H1 (cell line): ENCODE measurements at regions not wholly inside any gene's neighbourhood (a gene's known extent, or its start where the extent isn't known, plus 50 kb on each side); places are given as distances from the start of the nearest gene placed in this dataset.
"Not testable (repeated sequence)": the region's sequence is repeated elsewhere in the genome, so short reads cannot be mapped to it uniquely, and the experiment has no call there.

Experiments
- PHF8 ChIP-seq: fragments of 200-600 bp; sonication (generic); conservative IDR thresholded peaks from 2 replicates; pipeline ENCODE4 v1.7.1; 2012; ENCODE audit warnings: low read depth, mild to moderate bottlenecking, inconsistent platforms, low read length, moderate library complexity
- POLR2AphosphoS5 ChIP-seq: IDR thresholded peaks from 2 replicates; pipeline ENCODE4 v1.6.1; 2011; ENCODE audit warnings: low read depth, low read length
- TAF1 ChIP-seq: IDR thresholded peaks from 2 replicates; pipeline ENCODE4 v1.6.1; 2011; ENCODE audit warnings: mild to moderate bottlenecking, low read depth, low read length
- TF ChIP-seq, protein P1 (sequence below), 3 experiments: IDR thresholded peaks; 1 replicate in 2 of 3; 2 replicates in 1 of 3; pipeline versions ENCODE4 v1.5.1 to v1.6.1; 2011; ENCODE audit warnings: low read length in 3 of 3, mild to moderate bottlenecking in 3 of 3, inconsistent platforms in 2 of 3, low read depth in 1 of 3, moderate library complexity in 1 of 3; ENCODE audit not compliant: insufficient read depth in 1 of 3; ENCODE audit errors: control extremely low read depth in 1 of 3
- TF ChIP-seq, protein P2 (sequence below): IDR thresholded peaks from 2 replicates; pipeline ENCODE4 v1.6.1; 2012; ENCODE audit warnings: inconsistent platforms

DNA sequence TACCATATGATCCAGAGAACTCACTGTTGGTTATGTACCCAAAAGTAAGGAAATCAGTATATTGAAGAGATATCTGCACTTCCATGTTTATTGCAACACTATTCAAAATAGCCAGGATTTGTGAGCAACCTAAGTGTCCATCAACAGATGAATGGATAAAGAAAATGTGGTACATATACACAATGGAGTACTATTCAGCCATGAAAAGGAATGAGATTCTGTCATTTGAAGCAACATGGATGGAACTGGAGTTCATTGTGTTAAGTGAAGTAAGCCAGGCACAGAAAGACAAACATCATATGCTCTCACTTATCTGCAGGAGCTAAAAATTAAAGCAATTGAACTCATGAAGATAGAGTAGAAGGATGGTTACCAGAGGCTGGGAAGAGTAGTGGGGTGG is 510.5 kb downstream of the KLHL13 start:
- TF ChIP-seq TAF1, PHF8, POLR2AphosphoS5: not testable (repeated sequence)
- TF ChIP-seq, protein P1, sequence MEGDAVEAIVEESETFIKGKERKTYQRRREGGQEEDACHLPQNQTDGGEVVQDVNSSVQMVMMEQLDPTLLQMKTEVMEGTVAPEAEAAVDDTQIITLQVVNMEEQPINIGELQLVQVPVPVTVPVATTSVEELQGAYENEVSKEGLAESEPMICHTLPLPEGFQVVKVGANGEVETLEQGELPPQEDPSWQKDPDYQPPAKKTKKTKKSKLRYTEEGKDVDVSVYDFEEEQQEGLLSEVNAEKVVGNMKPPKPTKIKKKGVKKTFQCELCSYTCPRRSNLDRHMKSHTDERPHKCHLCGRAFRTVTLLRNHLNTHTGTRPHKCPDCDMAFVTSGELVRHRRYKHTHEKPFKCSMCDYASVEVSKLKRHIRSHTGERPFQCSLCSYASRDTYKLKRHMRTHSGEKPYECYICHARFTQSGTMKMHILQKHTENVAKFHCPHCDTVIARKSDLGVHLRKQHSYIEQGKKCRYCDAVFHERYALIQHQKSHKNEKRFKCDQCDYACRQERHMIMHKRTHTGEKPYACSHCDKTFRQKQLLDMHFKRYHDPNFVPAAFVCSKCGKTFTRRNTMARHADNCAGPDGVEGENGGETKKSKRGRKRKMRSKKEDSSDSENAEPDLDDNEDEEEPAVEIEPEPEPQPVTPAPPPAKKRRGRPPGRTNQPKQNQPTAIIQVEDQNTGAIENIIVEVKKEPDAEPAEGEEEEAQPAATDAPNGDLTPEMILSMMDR (IDR thresholded peaks at IDR 0.05; ENCODE audit: control extremely low read depth in 1 of 3, insufficient read depth in 1 of 3, low read depth in 1 of 3, low read length in 3 of 3) = not testable (repeated sequence)
- TF ChIP-seq, protein P2, sequence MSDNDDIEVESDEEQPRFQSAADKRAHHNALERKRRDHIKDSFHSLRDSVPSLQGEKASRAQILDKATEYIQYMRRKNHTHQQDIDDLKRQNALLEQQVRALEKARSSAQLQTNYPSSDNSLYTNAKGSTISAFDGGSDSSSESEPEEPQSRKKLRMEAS = not testable (repeated sequence)
